Smooth muscle cell (in vitro differentiated cells): ENCODE measurements at regions not wholly inside any gene's neighbourhood (a gene's known extent, or its start where the extent isn't known, plus 50 kb on each side); places are given as distances from the start of the nearest gene placed in this dataset.
A peak's percentile ranks its signal among the peaks of the same experiment; 100 is the strongest.
"Not testable (repeated sequence)": the region's sequence is repeated elsewhere in the genome, so short reads cannot be mapped to it uniquely, and the experiment has no call there.

Experiments
- DNase-seq: peaks from one replicate; lab custom pipeline; 2025; ENCODE audit not compliant: unreplicated experiment; lab: John Stamatoyannopoulos, UW
- H2AFZ ChIP-seq: fragments of 200-600 bp; sonication (generic); 2 replicates; pipeline ENCODE4 v1.6.0; 2016; ENCODE audit warnings: antibody characterized with exemption, low read depth, mild to moderate bottlenecking
- H3F3A ChIP-seq: fragments of 200-600 bp; sonication (generic); 2 replicates; pipeline ENCODE4 v1.6.0; 2017; ENCODE audit warnings: antibody characterized with exemption, low read depth
- H3K27ac ChIP-seq: fragments of 200-600 bp; sonication (generic); 2 replicates; pipeline ENCODE4 v1.5.1; 2016; ENCODE audit warnings: low read depth, mild to moderate bottlenecking
- H3K27me3 ChIP-seq: fragments of 200-600 bp; sonication (generic); 2 replicates; pipeline ENCODE4 v1.6.1; 2016; ENCODE audit warnings: low read depth, mild to moderate bottlenecking
- H3K36me3 ChIP-seq: fragments of 200-600 bp; sonication (generic); 2 replicates; pipeline ENCODE4 v1.5.1; 2016; ENCODE audit warnings: low read depth
- H3K4me1 ChIP-seq: fragments of 200-600 bp; sonication (generic); 2 replicates; pipeline ENCODE4 v1.5.1; 2016; ENCODE audit warnings: low read depth
- H3K4me2 ChIP-seq: fragments of 200-600 bp; sonication (generic); 2 replicates; pipeline ENCODE4 v1.6.0; 2016; ENCODE audit warnings: mild to moderate bottlenecking
- H3K4me3 ChIP-seq: fragments of 200-600 bp; sonication (generic); 2 replicates; pipeline ENCODE4 v1.5.1; 2016; ENCODE audit warnings: mild to moderate bottlenecking
- H3K79me2 ChIP-seq: fragments of 200-600 bp; sonication (generic); 2 replicates; pipeline ENCODE4 v1.6.0; 2016; ENCODE audit warnings: low read depth, mild to moderate bottlenecking
- H3K9ac ChIP-seq: fragments of 200-600 bp; sonication (generic); 2 replicates; pipeline ENCODE4 v1.6.0; 2016; ENCODE audit warnings: low read depth
- H3K9me3 ChIP-seq: fragments of 200-600 bp; sonication (generic); replicated peaks from 2 replicates; pipeline ENCODE4 v1.5.1; 2016; ENCODE audit warnings: low read depth
- H4K20me1 ChIP-seq: fragments of 200-600 bp; sonication (generic); 2 replicates; pipeline ENCODE4 v1.6.0; 2016; ENCODE audit warnings: low read depth
- WGBS: methylation state at CpG from one replicate; pipeline ENCODE4 v1.1.7; 2016; ENCODE audit warnings: low lambda C conversion rate; 5-methylcytosine and 5-hydroxymethylcytosine counted together

GRCh38 chr7:65651174-65651573 lies 221.7 kb upstream of the VKORC1L1 start:
- not testable (repeated sequence) for H3K4me3 ChIP-seq, H3K36me3 ChIP-seq, H3K4me2 ChIP-seq, H4K20me1 ChIP-seq, DNase-seq, H3K4me1 ChIP-seq, H3K79me2 ChIP-seq, H3K27ac ChIP-seq, H3K9ac ChIP-seq, H2AFZ ChIP-seq, H3K27me3 ChIP-seq, H3K9me3 ChIP-seq, H3F3A ChIP-seq
- WGBS = 96% methylated on average over 2 of the region's 2 CpGs

DNA sequence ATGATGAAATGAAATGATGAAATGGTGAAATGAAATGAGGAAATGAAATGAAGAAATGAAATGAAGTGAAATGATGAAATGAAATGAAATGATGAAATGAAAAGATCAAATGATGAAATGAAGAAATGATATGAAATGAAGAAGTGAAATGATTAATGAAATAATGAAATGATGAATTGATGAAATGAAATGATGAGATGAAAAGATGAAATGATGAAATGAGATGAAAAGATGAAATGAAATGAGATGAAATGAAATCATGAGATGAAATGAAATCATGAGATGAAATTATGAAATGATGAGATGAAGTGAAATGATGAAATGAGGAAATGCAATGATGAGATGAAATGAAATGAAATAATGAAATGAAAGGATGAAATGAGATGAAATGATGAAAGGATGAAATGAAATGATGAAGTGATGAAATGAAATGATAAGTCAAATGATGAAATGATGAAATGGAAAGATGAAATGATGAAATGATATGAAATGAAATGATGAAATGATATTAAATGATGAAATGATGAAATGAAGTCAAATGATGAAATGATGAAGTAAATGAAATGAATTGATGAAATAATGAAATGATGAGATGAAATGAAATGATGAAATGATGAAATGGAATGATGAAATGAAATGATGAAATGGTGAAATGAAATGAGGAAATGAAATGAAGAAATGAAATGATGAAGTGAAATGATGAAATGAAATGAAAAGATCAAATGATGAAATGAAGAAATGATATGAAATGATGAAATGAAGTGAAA lies 220.9 kb upstream of the VKORC1L1 start:
- H3K9me3 ChIP-seq, H3K4me1 ChIP-seq, H4K20me1 ChIP-seq, H3K27ac ChIP-seq, H3K27me3 ChIP-seq, H3K36me3 ChIP-seq, H2AFZ ChIP-seq, H3K4me2 ChIP-seq, H3K79me2 ChIP-seq, H3K4me3 ChIP-seq, H3K9ac ChIP-seq, H3F3A ChIP-seq, DNase-seq: not testable (repeated sequence)

- H3K36me3 ChIP-seq, H3K4me2 ChIP-seq, H3K4me3 ChIP-seq, H2AFZ ChIP-seq, H3K9me3 ChIP-seq, H3F3A ChIP-seq, H3K27ac ChIP-seq, H4K20me1 ChIP-seq, DNase-seq, H3K9ac ChIP-seq, H3K79me2 ChIP-seq, H3K4me1 ChIP-seq, H3K27me3 ChIP-seq: not testable (repeated sequence)
- WGBS = no CpG with 5 or more reads among the region's 1 CpG
Observed at GRCh38 chr7:65652669-65653068, 220.2 kb upstream of the VKORC1L1 start.

GRCh38 chr7:65656494-65657188 lies 216.2 kb upstream of the VKORC1L1 start:
- WGBS = no CpG with 5 or more reads among the region's 5 CpGs
- H3F3A ChIP-seq = not testable (repeated sequence)

DNA sequence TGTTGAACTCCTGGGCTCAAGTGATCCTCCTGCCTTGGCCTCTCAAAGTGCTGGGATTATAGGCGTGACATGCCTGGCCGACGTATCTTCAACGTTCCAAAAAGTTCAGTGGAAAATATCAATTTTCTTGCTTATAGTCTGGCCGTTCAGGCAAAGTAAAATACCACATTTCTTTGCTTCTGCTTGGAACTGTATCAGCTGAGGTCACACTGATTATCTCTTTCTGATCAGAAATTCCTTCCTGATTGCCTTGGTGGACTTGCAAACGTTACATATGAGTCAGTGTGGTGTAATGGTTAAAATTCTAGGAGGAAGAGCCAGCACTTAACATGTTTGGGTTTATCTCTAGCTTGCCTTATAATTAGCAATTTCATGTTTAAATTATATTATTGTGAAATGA lies 189.5 kb upstream of the VKORC1L1 start:
- 71% methylated on average over 6 of the region's 6 CpGs for WGBS
- DNase-seq, H3K9ac ChIP-seq: not testable (repeated sequence)

More at GRCh38 chr7:65656494-65657188, 216.2 kb upstream of the VKORC1L1 start:
- H3K4me3 ChIP-seq, H3K79me2 ChIP-seq, H3K9me3 ChIP-seq, DNase-seq, H3K4me2 ChIP-seq, H4K20me1 ChIP-seq, H3K4me1 ChIP-seq, H3K27ac ChIP-seq, H2AFZ ChIP-seq, H3K36me3 ChIP-seq, H3K27me3 ChIP-seq, H3K9ac ChIP-seq: not testable (repeated sequence)

DNA sequence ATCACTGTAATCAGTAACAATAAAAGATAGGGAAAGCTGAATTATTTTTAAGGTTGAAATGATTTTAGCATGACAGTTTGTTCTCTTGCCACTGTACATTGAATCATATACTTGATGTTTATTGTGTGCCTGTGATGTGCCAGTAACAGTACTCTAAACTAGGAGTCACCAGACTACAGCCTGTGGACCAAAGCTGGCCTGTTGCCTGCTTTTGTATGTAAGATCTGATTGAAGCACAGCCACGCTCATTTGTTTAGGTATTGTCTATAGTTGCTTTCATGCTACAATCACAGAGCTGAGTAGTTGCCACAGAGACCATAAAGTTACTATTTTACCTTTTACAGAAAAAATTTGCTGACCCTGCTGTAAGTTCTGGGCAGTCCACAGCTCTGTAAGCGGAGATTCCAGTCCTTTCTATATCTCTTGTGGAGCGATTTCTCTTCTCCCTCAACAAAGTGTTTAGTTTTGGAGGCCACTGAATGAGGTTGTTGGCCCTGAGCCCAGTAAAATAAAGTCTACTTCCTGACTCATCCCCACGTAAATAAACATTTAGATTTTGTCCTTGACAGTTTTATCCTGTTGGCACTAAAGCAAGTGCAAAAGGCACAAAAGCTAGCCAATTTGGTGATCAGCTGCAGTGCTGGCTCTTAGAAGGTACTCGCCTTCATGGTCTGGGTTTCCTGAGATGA lies 173.7 kb upstream of the VKORC1L1 start:
- not testable (repeated sequence) for H2AFZ ChIP-seq, H3K27ac ChIP-seq, H4K20me1 ChIP-seq, H3K27me3 ChIP-seq, DNase-seq, H3K9ac ChIP-seq, H3K36me3 ChIP-seq, H3K79me2 ChIP-seq, H3K9me3 ChIP-seq, H3K4me1 ChIP-seq, H3F3A ChIP-seq, H3K4me3 ChIP-seq
- 78% methylated on average over 1 of the region's 5 CpGs for WGBS
- peak overlapping the region; percentile 31 for H3K4me2 ChIP-seq

More for the DNA sequence above, 189.5 kb upstream of the VKORC1L1 start:
- not testable (repeated sequence) for H4K20me1 ChIP-seq, H2AFZ ChIP-seq, H3K36me3 ChIP-seq, H3K4me3 ChIP-seq, H3K4me2 ChIP-seq, H3K9me3 ChIP-seq, H3K4me1 ChIP-seq, H3K27me3 ChIP-seq, H3F3A ChIP-seq, H3K79me2 ChIP-seq, H3K27ac ChIP-seq

GRCh38 chr7:65699715-65700356 lies 173.0 kb upstream of the VKORC1L1 start:
- not testable (repeated sequence) for DNase-seq, H3K9ac ChIP-seq, H4K20me1 ChIP-seq, H3K27me3 ChIP-seq, H3K4me2 ChIP-seq, H3K9me3 ChIP-seq, H3K36me3 ChIP-seq, H3K27ac ChIP-seq, H3K4me3 ChIP-seq, H3F3A ChIP-seq, H3K4me1 ChIP-seq, H2AFZ ChIP-seq, H3K79me2 ChIP-seq
- 90% methylated on average over 6 of the region's 6 CpGs for WGBS

DNA sequence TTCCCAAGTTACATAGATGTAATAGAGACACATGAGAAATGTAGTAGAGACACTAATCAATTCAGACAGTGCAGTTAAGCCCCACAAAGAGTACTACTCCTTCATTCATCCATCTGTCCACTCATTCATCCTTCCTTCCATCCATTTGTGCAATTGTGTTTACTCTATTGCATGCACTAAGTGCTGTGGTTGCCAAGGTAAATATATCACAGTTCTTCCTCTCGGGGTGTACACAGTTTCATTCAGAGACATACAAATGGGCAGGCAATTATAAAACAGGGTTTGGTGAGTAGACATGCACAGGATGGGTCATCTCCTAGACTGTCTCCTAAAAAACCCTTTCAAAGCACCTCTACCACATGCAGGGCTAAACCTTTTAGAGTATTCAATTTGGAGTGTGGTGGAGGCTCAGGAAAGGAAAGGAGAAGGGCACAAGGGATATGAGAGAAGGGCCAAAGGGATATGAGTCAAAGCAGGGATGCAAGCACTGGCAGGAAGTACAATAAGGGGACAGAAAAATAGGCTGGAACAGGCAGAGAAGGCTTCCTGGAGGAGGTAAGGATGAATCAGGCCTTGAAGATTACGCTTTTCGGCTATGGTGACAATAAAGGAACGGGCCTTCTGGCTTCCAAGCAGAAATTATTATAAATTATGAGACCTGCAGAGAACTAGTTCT lies 153.6 kb upstream of the VKORC1L1 start:
- H3K4me1 ChIP-seq, H3K4me2 ChIP-seq, H4K20me1 ChIP-seq, H3K79me2 ChIP-seq, H3K9me3 ChIP-seq, H3K9ac ChIP-seq, H3K27ac ChIP-seq, H2AFZ ChIP-seq, H3K36me3 ChIP-seq, DNase-seq, H3K4me3 ChIP-seq, H3F3A ChIP-seq, H3K27me3 ChIP-seq: not testable (repeated sequence)
- WGBS = 86% methylated on average over 4 of the region's 4 CpGs
